Femur (tissue), 1 donor: ENCODE measurements at regions not wholly inside any gene's neighbourhood (a gene's known extent, or its start where the extent isn't known, plus 50 kb on each side); places are given as distances from the start of the nearest gene placed in this dataset.
"Not testable (repeated sequence)": the region's sequence is repeated elsewhere in the genome, so short reads cannot be mapped to it uniquely, and the experiment has no call there.

Source experiments
- DNase-seq: peaks from one replicate; pipeline ENCODE4 v3.0.0-alpha.2; 2017

DNA sequence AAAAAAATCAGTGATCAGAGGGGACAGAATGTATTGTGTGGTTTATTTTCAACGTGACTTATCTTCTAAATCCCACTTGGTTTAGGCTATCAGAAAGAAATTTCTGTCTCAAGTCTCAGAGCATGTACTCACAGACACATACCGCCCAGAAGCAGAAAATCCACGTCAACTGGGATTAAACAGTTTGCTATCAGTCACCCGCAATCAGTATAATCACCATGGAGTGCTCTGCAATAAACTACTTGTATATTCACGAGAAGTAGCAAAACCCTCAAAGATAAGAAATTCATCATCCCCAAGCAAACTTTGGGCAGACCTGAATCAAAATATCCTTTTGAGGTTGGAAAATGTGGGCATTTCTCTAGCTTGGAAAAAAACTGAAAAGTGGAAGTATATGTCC is 259.1 kb downstream of the FGFR2 start:
- no peak for DNase-seq

DNA sequence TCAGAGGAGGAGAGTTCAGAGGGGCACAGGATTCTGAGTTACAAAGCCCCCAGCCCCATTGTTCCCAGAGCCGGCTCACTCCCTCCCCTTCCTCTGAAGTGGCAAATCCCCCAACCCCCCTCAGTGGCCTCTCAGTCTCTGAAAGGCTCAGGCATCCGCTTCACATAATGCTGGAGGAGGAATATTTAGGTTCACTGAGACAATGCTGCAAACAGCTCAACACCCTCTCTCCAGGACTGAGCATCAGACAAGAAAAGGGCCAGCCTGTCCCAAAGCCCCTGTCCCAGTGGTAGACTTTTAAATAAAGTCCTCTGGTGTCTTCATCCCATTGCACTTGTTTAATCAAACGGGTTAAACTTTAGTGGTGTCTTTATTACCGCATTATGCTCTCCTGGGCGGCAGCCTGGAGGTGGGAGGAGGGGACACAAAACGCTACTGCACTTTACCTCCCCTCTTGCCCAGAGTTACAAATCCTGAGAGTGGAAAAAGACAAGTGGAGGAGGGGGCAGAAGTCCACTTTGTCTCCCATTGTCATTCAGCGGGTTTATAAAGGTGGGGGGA is 257.9 kb downstream of the FGFR2 start:
- DNase-seq = no peak

DNA sequence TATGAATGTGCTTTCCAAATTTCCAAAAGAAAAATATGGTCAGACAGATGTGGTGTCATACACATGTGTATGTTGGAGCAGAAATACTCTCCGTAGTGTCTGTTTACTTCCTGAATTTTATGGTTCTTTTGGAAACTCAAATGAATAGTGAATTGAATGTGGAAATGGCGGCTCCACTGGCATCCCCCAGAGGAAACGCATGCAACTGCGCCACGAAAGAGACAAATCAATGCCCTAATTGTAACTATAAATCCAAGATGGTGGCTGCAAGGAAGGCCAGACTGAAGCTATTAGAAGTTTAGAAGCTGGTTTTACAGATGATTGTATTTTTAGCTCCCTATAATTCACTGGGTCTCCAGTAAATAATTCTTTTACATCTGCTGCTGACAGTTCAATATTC is 246.7 kb downstream of the FGFR2 start:
- DNase-seq = peak; percentile 62

DNA sequence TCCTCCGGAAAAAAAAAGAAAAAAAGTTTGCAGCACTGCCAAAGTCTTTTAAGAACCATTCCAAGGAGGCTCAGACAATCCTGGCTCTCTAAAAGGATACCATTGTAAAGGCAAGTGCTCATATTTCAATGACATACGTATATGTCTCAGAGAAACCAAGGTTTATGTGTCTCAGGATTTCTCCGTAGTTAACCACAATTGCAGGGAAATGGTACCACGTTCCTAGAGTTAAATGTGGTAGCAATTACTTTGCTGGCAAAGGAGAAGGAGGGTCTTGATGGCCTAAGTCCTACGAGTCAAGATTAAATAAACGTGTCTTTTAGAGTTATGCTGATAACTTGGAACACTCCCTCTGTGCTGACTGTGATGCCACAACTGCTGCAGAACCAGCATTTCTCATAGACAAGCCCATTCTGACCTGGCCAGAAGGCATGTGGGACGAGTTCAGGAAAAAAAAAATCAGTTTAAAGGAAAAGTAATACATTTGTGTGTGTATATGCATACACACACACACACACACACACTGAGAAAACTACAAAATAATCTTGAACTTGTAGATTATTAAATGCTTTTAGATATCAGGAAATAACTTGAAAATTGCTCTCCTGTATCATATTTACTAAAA is 245.9 kb downstream of the FGFR2 start:
- DNase-seq = peak; percentile 40

DNA sequence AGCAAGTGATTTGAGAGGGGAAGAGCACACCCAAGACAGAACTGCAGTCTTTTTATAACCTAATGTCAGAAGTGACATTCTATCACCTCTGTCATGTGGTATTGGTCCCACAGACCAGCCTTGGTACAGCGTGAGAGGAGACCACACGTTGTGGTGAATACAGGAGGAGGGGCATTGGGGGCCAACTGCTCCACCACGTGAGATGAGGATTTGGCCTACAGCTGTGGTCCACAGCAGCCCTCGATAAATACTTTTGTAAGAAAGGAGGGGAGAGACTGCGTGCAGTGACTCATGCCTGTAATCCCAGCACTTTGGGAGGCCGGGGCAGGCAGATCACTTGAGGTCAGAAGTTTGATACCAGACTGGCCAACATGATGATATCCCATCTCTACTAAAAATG is 243.1 kb downstream of the FGFR2 start:
- DNase-seq = no peak

DNA sequence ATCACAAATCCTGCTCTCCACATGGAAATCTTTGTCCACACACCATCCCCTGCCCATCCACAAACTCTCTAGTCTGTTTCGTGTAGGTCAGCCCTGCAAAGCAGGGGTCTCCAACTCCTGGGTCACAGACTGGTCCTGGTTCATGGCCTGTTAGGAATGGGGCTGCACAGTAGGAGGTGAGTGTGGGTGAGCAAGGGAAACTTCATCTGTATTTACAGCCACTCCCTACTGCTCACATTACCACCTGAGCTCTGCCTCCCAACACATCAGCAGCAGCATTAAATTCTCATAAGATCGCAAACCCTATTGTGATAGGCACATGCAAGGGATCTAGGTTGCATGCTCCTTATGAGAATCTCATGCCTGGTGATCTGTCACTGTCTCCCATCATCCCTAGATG is 242.1 kb downstream of the FGFR2 start:
- no peak for DNase-seq

DNA sequence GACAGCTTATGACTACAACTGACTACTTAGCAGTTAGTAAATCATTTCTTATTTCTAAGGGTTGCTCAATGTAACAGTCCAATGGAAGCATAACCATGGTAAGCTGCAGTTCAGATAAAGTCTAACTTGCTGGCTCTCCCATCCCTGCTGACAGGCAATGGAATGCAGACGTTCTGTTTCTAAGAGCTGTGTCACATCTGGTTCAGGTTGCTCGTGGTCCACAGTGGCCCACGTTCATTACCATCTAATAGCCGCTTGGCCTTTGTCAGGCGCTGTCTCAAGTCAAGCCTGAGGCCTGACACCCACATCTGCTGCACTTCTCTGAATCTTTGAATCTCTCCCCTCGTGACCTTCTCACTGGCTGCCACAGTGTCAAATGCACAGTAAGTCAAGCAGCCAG is 240.8 kb downstream of the FGFR2 start:
- no peak for DNase-seq

DNA sequence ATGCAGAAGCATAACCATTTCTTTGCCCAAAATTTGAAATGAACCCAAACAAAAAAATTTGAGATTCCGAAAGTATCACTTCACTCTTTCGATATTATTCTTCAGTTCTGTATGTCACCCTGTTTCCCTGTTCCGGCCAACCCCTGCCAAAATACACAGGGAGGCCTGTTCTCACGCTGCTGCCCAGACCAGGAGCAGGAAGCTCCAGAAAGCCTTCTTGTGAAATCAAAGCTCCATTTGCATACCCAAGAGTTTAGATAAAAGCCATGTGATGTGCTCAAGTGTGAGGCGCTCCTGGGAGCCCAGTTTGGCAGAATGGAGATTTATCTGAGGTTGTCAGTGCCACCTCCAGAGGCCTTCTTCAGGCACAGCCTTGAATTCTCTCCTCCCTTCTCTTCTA is 236.2 kb downstream of the FGFR2 start:
- no peak for DNase-seq

DNA sequence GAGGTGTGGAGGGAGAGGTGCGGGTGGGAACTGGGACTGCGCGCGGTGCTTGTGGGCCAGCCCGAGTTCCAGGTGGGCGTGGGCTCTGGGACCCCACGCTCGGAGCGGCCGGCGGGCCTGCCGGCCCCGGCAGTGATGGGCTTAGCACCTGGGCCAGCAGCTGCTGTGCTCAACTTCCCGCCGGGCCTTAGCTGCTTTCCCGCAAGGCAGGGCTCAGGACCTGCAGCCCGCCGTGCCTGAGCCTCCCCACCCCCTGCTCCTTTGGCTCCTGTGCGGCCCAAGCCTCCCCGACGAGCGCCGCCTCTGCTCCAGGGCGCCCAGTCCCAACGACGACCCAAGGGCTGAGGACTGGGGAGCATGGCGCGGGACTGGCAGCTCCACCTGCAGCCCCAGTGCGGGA is 232.7 kb downstream of the FGFR2 start:
- no peak for DNase-seq

DNA sequence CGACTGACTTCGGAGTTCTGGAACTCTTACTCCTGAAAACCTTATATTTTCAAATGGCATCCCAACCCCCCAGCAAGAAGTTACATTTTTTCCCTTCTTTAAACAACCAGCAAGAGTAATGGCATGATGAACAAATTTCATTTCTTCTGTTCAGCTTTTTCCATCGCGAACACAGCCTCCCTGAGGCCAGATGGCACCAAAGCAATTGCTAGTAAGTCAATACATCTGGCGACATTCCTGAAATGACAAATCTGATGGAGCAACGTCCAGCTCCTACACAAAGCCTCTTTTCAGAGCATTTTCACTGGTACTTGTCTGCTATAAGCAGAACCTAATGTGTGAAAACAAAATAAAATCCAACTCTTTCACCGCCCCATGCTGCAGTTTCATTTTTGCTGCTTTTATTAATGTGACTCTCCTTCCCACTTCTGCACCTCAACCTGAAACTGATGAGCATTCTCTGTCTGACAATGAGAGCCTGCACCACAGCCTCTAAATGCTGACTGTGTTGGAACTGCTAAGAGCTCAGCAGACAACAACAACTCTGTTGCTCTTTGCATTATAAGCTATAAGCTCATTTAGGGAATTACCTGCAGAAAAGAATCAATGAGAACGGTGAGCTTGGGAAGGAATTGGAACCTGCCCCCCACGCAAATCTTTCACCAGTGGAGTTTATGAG is 229.8 kb downstream of the FGFR2 start:
- peak; percentile 65 for DNase-seq

DNA sequence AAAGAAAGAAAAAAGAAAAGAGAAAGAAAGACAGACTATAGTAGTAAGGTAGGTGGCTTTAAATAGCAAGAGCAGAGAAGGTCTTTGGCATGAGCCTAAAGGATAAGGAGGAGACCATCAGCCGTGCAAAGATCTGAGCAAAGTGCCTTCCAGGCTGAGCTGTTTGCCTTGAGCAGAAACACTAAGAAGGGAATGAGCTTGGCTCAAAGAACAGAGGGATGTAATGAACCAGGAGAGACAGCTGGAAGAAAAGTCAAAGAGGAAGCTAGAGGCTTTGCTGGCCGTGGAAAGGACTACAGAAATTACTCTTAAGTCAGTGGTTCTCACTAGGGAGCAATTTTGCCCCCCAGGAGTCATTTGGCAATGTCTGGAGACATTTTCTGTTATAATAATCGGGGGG is 228.6 kb downstream of the FGFR2 start:
- DNase-seq = peak; percentile 38

DNA sequence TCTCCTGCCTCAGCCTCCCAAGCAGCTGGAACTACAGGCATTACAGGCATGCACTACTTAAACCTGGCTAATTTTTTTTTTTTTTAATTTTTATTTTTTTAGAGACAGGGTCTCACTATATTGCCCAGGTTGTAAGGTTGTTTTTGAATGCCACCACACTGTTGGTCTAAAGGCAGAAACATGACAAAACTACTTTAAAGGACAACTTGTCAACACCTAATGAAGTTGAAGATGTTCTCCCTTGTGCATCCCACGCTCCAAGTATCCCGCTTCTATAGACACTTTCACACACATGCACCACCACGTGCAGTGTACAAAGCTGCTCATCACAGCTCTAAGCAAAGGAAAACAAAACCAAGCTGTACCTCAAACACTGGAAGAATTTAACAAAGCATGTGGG is 226.4 kb downstream of the FGFR2 start:
- no peak for DNase-seq

DNA sequence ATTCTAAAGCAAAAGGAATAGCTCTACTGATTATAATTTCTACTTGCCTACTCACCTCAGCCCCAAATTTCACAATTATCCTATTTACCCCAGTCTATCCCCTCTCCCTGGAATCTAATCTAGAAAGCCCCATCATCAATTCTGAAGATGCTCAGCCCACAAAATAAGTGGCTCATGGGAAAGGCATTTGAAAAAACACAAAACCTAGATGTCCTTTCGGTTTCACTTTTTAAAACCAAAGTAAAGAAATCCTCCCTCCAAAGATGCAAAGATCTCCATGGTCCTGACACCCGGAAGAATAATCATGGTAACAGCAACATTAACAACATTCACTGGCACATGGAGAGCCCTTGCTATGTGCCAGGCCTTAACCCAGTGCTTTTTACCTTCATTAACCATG is 224.8 kb downstream of the FGFR2 start:
- no peak for DNase-seq

DNA sequence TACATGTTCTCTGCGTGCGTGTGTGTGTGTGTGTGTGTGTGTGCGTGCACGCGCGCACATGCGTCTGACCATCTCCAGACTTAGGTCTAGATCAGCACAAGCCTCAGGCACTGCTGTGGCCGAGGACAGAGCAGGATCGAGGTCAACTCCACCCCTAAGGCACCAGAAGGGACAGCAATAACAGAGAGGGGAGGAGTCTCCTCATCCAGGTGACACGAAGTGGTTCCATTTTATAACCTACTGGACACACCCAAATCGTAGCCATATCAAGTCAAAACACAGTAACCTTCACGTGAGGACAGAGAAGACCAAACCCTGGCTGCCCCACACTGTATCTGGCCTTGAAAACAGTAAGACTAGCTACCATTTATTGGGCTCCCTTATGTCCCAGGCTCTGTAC is 224.1 kb downstream of the FGFR2 start:
- DNase-seq = no peak

DNA sequence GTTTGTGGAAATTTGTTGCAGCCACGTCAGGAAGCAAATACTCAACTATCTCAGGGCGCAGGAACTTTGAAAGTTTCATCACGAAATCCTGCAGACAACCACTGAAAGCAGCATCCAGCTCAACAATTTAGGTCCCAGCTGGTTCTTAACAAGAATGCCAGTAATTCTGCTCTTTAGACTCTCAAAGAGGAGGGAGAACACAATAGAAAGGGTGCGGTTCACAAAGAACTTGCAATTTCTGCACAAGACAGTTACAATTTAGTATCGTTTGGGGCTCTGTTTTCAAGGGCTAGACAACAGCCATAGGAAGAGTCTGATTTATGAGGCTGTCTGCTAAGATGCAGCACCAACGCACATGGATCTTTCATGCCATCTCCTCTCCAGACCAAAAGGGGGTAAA is 223.1 kb downstream of the FGFR2 start:
- DNase-seq = no peak

DNA sequence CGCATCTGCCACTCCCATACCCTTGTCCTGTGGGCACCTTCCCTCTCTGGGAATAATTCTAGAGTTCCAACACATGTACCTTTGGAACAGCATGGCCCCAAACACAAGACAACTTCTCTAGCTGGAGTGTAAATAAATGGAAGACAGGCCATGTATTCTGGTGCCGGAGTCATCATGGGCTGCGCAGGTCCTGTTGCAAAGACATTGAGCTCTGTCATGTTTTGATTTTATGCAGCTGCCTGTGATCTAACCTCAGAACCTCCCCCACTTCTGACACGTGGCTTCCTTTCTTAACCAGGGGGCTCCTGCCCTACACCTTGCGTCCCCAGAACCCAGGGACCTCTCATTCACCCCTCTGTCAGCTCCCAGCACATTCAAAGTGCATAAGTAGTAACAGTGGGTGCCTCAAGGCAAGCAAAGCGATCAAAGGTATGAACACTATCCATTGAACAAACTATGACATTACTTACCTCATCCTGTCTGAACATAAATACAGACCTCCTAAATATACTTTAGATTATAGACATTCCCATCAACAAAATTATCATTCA is 219.9 kb downstream of the FGFR2 start:
- no peak for DNase-seq

DNA sequence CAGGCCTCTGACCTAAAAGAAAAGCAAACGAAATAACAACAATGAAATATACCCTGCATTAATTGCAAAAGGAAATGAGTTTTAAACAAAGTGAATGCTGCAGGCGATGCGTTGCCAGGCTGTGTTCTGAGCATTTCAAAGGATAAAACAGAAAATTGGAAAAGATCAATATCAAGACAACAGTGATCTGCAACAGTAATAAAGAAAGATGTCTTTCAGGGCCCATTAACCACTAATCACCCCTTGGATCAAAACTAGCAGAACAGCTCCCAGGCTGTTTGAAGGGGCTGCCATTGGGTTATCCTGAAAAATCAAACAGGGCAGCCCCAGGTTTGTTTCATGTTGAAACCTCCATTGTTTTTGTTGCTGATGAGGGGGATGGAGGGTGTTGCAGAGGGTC is 219.2 kb downstream of the FGFR2 start:
- no peak for DNase-seq

DNA sequence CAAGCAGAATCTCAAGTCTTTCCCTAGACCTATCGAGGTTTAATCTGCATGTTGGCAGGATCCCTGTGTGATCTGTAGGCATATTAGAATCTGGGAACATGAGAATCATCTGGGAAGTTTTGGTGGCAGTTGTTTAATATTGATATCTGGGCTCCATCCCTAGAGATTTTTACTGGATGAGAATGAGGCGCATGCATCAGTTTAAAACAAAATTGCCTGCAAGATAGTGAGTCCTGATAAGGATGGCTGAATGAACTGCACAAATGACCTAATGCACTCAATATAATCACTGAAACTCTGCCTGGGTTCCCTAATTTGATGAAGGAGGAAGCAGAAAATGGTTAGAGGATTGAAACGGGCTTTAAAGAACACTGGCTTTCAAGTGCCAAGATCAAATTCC is 218.0 kb downstream of the FGFR2 start:
- DNase-seq = no peak

DNA sequence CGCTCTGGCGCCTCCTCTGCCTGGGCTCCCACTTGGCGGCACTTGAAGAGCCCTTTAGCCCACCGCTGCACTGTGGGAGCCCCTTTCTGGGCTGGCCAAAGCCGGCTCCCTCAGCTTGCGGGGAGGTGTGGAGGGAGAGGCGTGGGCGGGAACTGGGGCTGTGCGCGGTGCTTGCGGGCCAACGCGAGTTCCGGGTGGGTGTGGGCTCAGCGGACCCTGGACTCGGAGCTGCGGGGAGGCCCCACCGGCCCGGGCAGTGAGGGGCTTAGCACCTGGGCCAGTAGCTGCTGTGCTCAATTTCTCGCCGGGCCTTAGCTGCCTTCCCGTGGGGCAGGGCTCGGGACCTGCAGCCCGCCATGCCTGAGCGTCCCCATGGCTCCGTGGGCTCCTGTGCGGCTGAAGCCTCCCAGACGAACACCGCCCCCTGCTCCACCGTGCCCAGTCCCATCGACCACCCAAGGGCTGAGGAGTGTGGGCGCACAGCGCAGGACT is 216.2 kb downstream of the FGFR2 start:
- DNase-seq = not testable (repeated sequence)

DNA sequence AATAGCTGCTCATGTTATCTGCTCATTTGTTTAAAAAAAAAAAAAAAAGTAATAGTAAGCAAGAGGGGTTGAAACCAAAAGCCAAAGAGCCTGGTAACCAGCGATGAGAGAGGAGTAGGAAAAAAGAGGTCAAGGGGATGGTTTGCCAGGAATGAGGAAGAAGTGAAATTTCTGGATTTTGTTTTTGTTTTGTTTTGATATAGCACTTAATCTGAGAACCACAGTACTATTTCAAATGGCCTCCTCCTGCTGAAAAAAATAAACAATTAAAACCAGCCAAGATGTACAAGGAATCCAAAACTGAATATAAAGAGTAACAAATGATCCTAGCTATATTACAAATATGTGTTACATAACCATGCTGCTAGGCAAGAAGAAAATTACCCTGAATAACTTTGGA is 213.1 kb downstream of the FGFR2 start:
- DNase-seq = no peak

DNA sequence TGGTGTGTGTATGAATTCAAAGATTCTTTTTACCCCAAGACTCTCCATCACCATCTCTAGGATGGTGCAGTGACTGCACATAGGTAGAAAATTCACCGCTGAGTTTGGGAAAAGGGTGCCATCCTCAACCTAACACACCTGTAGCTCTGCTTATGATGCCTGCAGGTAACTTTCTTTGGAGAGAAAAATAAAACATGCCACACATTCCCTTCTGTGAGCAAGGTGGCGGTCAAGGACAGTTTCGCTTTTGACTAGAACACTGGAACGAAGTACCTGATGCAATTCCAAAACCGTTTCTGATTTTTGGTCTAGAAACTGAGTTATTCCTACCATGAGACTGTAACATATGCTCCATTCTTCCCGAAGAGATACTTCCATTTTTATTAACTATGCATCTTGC is 205.6 kb downstream of the FGFR2 start:
- no peak for DNase-seq

DNA sequence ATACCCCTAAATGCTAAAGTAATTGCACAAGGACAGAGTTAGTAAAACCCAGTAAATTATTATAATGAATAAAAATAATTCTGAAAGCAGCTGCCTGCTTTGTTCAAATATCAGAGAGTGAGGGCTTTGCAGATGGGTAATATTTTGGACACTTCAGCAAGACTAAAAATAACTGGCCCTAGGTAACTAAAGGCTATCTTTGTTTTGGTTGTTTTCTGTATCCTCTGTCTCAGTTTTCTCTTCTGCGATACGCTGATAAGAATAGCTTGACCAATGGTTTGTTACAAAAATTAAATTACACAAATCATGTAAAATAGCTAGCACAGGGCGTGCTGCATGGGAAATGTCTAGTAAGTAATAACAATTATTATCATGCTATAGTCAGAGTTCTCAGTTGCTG is 204.7 kb downstream of the FGFR2 start:
- no peak for DNase-seq

DNA sequence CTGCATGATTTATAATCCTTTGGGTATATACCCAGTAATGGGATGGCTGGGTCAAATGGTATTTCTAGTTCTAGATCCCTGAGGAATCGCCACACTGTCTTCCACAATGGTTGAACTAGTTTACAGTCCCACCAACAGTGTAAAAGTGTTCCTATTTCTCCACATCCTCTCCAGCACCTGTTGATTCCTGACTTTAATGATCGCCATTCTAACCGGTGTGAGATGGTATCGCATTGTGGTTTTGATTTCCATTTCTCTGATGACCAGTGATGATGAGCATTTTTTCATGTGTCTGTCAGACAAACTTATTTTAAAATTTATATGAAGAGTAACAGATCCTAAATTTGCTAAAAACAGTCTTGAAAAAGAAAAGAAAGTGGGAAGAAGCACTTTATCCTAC is 197.7 kb downstream of the FGFR2 start:
- not testable (repeated sequence) for DNase-seq

DNA sequence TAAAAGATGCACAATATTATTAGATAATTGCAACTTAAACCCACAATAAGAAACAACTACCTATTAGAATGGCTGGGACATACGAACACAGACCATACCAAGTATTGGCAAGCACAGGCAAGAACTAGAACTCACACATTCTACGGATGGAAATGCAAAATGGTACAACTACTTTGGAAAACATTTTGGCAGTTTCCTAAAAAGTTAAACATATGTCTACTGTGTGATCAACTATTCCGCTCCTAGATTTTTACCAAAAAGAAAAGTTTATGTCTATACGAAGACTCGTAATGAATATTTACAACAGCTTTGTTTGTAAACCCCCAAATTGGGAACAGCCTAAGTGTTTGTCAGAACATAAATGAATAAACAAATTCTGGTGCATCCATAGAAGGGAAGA is 194.7 kb downstream of the FGFR2 start:
- no peak for DNase-seq
